ENCODE measurements at regions not wholly inside any gene's neighbourhood (a gene's known extent, or its start where the extent isn't known, plus 50 kb on each side); places are given as distances from the start of the nearest gene placed in this dataset.

DNA sequence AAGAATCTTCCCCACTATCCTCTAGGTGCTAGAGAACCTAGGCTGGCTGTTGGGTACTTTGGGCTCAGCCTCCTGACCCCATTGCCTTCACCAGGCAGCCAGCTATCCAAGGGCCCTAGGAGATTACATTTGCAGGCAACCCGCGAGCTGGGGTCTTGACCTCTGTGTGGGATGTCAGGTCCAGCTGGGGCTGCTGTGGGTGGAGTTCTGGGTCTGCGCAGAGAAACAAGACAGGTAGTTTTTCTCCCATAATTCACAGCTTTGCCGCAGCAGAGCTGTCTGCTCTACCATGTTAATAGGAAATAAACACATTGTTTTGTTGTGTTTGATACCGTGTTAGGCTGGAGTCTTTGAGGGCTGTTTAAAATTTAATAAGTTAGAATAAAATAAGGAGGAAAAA, 142.8 kb upstream of the PLET1 start:
- no peak for DNase-seq

DNA sequence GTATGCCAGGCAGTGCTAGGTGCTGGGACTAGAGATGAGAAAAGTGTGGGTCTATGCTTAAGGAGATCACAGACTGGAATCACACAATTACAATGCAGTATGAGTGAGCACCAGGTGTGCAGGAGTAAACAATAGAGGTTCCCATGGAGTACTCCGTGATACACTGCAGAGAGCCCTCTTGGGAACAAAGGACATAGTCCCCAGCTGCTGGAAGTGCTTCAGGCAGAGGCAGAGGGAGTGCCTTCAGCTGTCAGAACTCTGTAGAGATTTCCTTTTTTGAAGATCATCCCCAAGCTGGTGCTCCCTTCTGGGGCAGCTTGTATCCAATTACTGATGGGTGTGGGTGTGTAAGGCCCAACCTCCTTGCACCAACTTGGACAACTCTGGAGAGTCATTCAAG, 143.5 kb upstream of the PLET1 start:
- DNase-seq: no peak

GRCh38 chr11:112408517-112408916, 147.9 kb upstream of the PLET1 start:
- no peak for DNase-seq

GRCh38 chr11:112410325-112410724, 149.7 kb upstream of the PLET1 start:
- no peak for DNase-seq

DNA sequence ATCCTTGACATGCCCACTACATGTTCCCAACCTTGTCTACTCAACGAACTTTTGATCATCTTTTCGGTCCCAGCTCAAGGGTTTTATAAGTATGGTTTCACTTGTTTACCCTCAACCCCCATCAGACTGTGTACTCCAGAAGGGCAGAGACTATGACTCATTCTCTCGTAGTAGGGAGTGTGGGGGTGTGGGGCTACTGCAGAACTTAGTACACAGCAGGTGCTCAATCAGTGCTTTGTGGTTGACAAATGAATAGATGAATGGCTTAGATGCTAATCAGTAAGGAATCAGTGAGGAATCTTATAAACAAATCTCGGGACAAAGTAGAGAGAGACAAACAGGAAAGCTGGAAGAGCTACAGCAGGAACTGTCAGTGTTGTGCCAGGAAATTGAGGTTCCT, 151.7 kb upstream of the PLET1 start:
- DNase-seq: no peak

DNA sequence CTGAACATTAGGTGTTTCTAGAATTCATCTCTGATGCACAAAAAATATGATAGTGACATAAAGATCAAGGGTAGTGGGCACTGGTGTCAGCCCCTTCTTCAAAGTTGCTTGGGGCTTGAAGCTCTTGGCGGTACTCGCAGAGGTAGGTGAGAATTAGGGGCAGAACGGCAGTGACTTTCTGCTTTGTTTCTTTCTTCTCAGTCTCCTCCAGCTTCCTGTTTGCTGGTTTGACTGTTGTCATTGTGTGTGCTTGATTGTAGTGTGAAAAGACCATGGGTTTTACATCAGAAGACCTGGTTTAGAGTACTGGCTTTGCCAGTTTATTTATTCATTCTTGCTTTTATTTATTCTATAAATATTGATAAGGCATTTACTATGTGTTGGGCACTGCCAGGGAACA, 156.7 kb upstream of the PLET1 start:
- DNase-seq: no peak

- DNase-seq: no peak
Observed at GRCh38 chr11:112418438-112418837, 157.8 kb upstream of the PLET1 start.

DNA sequence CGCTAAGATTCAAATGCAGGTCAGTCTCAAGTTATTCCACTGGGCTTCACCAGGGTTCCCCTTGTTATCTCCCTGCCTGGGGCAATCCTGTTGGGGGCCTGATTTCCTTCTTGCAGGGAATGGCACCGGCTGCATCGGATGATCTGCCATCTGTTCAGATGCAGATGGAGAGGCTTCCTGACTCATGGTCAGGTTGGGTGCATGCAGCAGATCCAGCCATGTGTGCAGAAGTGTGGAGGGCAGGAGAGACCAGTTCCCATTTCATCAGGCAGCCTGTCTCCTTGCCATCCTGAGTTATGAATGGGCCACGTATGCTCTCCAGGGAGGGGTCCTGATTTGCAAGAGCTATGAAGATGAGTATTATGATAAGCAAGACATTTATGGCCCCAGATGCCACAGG, 161.2 kb upstream of the PLET1 start:
- DNase-seq: no peak

GRCh38 chr11:112425121-112425520, 164.5 kb upstream of the PLET1 start:
- DNase-seq: no peak

- peak; percentile 46 for DNase-seq
Observed at GRCh38 chr11:112437096-112437495, 176.4 kb upstream of the PLET1 start.

GRCh38 chr11:112439614-112440013, 179.0 kb upstream of the PLET1 start:
- no peak for DNase-seq

GRCh38 chr11:112440518-112440917, 179.9 kb upstream of the PLET1 start:
- no peak for DNase-seq

DNA sequence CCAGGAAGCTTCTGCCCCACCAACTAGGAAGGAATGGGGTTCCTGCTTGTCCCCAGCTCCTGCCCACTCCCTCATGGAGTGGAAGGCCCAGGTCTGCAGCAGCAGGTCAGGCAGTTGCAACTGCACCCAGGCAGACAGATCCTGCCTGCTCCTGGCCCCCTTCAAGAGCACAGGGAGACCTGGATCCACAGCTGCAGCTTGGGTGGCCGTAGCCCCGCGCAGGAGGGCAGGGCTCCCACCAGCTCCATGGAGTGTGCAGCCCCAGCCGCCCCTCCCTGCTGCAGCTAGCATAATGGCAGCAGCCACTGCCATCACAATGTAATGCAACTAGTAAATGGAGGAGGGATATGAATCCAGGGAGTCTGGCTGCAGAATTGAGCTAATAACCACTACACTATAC, 187.5 kb upstream of the PLET1 start:
- DNase-seq: no peak

DNA sequence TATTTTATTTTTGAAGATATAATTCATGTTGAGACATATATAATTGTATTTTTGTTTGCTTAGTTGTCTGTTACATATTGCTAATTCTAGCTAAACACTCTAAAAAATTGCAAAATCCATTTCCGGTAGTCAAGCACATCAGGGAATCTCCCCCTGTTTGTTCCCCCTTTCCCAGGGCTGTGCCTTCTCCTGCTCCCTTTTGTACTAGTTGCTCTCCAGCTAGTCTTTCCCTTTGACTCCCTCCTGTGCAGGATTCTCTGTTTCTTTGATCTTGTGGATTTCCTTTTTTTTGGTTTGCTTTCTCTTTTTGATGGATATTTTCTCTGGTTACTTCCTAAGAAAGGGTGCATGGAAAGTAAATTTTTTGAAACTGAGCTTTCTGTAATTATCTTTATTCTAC, 188.1 kb upstream of the PLET1 start:
- DNase-seq: no peak

- no peak for DNase-seq
Observed at GRCh38 chr11:112451250-112451649, 190.6 kb upstream of the PLET1 start.

- peak; percentile 7 for DNase-seq
Observed at GRCh38 chr11:112453601-112454577, 193.2 kb upstream of the PLET1 start.

DNA sequence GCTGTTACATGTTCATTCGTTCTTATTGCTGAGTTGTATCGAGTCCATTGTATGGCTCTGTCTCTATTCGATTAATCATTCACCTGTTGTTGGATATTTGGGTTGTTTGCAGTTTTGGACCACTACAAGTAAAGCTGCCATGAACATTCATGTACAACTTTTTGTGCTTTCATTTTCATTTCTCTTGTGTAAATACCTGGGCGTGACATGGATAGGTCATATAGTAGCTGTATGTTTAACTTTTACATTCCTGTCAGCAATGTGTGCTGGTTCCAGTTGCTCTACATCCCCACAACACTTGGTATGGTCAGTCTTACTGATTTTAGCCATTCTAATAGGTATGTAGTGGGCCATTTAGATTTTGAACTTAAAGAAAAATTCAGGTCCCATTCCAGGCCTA, 194.2 kb upstream of the PLET1 start:
- DNase-seq: no peak

DNA sequence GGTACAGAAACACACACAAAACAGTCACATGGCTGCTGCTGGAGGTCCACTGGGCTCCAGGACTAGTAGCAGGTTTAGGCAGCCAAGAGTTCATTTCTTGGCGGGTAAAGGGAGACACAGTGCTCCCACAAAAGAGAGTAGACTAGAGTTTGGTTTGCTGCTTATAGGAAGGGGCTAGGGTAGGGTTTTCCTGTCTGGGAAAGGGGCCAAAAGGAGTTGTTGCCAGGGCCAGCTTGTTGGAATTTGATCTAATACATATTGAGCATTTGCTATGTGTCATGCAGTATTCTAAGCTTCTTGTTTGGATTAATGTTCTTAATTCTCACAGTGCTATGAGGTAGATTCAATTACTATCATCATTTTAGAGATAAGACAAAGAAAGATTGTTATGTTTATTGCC, 195.1 kb upstream of the PLET1 start:
- no peak for DNase-seq

DNA sequence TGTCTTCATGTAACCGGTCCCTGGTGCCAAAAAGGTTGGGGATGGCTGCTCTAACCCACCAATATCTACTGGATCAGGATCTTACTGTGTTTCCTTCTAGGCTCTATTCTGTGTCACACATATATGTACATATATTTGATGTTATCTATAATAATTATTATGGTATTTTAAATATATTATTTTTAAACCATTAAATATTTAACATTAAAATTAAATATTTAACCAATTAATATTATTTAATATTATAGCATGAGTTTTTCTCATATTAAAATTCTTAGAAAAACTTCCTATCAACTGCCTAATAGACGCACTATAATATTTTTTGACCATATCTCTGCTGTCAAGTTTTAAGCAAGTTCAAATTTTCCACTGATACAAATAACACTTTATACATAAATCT, 196.9 kb upstream of the PLET1 start:
- no peak for DNase-seq

DNA sequence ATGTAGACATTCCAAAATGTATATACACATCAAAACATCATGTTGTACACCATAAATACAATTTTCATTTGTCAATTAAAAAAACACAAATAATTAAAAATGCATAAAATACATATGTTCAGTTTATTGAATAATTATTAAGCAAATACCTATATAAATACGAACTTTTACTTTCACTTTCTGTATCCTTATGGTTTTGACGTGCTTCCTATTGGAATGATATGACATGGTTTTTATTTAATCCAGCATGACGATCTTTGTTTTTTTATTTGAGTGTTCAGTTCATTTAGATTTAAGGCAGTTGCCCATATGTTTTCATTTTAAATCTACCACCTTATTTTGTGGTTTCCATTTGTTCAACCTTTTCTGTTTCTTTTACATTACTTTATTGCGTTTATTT, 198.3 kb upstream of the PLET1 start:
- no peak for DNase-seq

- DNase-seq: no peak
Observed at GRCh38 chr11:112460141-112460540, 199.5 kb upstream of the PLET1 start.

- no peak for DNase-seq
Observed at GRCh38 chr11:112464949-112465348, 204.3 kb upstream of the PLET1 start.

DNA sequence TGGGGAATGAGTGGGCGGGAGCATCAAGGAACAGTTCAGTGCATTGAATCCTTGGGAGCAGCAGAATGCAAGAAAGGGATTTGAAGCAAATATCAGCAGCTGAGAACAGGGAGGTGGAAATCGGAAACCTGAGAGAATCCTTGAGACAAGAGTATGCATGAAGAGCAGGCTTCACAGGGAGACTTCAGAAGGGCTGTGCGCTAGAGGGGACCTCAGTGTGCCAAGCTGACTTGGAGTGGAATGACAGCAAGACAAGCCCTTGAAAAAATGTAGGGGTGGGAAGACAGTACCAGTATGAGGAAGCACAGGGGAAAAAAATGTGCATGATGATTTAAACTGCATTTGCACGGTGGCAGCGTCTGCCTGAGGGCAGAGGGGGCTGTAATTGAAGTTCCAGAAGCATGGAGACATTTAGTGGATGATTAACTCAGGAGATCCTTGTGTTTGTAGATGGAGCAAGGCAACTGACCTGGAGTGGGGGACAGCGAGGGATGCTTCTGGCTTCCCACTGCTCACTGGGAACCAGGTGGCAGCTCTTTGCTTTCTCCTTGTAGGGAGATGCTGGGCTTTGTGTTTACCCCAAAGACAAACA, 204.9 kb upstream of the PLET1 start:
- no peak for DNase-seq

DNA sequence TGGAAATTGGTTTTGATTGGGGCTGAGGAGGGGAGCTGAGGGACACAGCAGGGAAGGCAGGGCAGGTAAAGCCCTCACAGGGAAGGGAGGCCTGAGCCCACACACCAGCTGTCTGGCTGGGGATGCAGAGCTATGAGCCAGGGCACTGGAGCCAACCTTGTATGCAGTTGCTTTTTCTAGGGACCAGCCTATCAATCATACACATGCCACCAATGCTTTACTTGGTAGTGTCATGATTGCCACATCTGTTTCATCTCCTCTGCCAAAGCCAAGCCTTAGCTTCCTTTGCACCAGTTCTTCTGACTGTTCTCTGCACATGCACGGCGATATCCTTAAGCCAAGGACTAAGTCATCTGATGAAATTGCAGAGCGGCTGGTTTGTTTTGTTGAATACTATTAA, 207.1 kb upstream of the PLET1 start:
- DNase-seq: no peak

DNA sequence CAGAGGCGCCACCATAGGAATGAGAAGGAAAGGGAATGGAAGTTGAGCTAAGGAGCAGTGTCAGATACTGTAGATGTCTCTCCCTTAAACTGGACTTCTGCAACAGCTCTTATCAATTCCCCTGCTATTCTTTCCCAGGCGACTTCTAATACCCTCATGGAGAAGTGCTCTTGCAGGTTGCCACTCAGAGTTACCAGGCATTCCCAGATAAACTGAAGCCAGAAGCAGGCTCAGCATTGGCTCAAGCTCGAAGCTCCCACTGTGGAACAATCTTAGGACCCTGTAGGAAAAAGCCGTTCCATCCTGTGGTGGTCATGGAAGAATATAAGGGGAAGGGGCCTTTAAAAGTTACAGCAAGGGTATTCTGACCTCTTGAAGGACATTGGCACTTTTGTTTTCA, 208.7 kb upstream of the PLET1 start:
- no peak for DNase-seq

All from NCI-H1048 (cell line).